HK-2 (cell line): ENCODE measurements at regions not wholly inside any gene's neighbourhood (a gene's known extent, or its start where the extent isn't known, plus 50 kb on each side); places are given as distances from the start of the nearest gene placed in this dataset.
"Not testable (repeated sequence)": the region's sequence is repeated elsewhere in the genome, so short reads cannot be mapped to it uniquely, and the experiment has no call there.

Source experiments
- DNase-seq: peaks from one replicate; pipeline ENCODE4 v3.0.0-alpha.2; 2018; ENCODE audit not compliant: unreplicated experiment

DNA sequence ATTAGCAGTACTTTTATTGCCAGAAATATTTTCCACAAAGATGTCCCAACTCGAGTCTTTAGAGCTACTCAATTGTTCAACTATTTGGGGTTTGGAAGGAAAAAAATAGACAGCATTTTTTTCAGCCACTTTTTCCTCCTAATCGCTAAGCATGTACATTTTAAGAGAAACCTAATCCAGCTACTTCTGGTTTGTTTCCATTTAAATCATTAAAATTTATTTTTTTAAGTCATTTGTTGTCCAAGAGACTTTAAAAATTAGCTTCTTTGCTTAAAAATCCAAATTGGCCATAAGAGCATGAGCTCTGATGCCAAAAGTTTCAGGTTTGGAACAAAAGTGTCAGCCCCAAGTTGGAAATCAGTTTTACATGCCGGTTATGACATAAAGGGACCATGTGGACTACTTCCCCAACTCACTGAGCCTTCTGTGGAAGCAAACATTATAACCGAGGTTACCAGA is 186.3 kb upstream of the INTU start:
- DNase-seq = no peak

DNA sequence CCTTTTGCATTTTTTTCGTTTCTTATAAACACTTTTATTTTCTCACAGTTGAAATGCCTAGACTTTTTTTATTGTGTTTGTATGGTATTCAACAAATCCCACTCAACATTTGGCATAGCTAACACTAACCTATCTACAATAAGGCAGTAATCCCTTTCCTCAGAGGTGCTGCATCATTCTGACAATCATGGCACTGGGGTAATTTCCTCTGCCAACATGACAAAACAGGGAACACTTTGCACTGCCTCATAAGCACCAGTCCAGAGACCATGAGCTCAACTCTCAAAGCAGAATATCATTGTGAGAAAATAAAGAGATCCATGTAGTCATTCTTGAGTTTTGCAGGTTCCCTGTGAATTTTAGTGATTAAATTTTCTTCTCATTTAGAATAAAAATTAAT is 183.8 kb upstream of the INTU start:
- no peak for DNase-seq

DNA sequence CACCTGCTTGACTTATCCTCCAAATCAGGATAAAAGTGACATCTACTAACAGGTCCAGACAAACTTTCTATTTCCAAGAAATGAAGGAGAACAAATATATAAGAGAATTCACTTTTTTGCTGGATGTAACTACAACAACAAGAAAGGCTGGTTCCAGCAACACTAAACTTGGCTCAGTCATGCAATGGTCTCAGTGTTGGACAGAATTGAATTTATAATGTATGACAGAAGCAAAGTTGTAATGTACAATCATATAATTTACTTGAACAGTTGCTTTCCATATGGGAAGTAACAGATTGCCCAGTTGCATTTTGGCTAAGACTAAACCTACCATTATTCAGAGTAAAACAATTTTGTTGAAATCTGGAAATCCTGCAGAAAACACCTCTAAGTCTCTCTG is 183.3 kb upstream of the INTU start:
- no peak for DNase-seq

DNA sequence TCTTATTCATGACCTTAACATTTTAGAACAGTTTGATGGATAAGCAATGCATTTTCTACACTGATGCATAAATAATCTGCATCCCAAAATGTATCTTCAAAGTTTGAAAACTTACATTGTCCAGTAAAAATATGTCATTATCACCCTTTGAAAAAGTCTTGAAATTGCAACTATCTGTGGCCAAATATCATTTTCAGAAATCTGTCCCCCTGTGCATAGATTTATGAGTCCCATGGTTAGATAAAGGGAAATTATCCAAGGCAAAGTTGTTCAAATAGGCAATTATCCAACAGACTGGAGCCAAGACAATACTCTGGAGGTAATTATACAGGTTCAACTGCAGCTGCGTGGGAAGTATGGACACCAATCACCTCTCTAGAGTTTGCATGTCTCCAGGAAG is 182.5 kb upstream of the INTU start:
- no peak for DNase-seq

DNA sequence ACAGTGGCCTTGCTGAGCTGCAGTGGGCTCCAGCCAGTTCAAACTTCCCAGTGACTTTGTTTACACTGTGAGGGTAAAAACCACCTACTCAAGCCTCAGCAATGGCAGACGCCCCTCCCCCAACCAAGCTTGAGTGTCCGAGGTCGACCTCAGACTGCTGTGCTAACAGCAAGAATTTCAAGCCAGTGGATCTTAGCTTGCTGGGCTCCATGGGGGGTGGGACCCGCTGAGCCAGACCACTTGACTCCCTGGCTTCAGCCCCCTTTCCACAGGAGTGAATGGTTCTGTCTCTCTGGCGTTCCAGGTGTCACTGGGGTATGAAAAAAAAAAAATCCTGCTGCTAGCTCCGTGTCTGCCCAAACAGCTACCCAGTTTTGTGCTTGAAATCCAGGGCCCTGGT is 168.9 kb upstream of the INTU start:
- DNase-seq = no peak

DNA sequence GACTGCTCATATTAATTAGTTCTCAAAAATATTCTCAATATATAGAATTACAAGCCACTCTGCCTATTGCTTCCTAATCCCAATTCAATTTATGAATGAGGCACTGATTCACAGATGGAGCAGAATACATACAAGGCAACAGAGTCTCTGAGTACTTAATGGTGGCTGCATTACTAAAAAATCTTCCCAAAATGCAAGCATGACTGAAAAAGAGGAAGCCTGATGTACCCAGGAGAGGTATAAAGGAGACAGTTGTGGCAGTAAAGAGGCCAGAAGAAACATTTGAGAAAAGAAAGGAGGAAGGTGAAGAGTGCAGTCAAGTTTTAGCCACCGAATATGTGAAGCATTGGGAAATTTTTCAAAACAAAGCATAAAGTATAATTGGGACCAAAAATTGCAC is 163.2 kb upstream of the INTU start:
- DNase-seq = no peak

DNA sequence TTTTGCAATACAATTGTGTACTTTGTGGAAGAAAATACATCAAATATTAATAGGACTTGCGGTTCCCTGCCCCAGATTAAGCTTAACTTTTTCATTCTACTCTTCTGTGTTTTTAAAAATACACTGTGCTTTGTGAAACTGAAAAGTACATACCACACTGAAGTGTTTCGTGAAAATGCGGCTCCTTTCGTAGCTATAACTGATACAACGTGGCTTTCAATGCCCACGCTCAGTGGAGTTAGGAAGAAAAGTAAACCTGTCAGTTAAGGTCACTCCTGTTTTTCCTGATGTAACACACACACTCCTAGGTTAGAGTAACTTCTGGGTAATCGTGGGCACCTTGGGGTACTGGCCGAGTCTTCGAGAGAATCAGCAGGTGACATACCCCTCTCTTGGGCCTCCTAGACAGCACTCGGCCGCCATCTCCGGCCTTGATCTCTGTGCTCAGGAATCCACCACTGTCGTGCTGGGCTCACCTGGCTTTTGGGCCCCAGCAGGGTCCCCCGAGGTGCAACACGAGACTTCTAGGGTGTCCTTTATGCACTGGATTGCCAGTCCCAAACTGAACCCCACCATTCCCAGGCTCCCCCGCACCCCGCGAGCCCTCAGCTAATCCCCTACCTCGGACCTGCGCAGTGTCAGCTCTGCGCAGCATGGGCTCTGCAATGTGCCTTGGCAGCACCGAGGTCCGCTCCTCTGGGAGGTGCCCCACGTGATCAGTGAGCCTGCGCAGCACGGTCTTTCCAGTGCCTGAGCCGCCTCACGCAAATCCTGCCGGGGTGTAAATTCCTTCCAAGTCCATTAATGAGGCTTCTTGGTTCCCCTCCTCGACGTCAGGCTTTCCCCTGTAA is 162.6 kb upstream of the INTU start:
- no peak for DNase-seq

DNA sequence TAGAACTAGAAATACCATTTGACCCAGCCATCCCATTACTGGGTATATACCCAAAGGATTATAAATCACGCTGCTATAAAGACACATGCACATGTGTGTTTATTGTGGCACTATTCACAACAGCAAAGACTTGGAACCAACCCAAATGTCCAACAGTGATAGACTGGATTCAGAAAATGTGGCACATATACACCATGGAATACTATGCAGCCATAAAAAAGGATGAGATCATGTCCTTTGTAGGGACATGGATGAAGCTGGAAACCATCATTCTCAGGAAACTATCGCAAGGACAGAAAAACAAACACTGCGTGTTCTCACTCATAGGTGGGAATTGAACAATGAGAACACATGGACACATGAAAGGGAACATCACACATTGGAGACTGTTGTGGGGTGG is 154.5 kb upstream of the INTU start:
- not testable (repeated sequence) for DNase-seq

DNA sequence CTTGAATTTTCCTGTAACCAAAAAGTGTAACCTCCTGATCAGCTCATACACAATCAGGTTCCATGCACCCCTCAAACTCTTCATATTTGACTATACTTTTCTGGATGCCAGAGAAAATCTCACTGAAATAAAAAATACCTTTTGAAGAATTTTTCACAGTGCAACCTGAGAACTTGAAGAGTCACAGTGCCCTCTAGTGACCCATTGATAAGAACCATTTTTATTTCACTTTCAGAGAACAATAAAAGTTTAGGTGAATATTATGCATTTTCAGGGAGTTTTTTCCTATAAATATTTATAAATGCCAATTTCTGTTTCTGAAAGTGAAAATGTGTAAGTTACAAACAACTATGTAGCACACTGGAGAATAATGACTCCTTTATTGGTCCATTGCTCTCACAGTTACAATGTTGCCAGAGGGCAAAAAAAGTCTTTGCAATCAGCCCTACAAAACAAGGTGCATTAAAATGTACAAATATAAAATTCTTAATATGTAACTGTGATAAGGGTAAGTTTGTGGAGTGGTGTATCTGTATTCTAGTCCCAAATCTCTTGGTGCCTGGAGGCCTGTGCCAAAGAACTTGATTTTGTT is 153.6 kb upstream of the INTU start:
- no peak for DNase-seq

DNA sequence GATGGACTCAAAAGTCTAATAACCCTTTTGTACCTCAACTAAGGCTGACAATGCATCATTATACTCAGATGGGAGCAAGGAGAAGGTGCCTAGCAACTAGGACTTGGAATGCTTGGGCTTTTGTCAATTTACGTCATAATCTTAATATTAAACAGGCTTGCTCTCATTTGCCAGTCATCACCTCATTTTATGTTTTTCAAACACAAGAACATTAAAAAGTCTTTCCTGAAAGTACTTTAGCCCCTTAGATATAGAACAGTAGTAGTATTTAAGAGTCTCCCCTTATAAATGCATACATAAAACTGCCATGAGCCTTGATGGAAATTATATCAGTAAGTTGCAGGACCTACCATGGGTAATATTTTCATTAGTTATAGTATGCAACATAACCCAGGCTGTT is 150.7 kb upstream of the INTU start:
- DNase-seq = no peak

DNA sequence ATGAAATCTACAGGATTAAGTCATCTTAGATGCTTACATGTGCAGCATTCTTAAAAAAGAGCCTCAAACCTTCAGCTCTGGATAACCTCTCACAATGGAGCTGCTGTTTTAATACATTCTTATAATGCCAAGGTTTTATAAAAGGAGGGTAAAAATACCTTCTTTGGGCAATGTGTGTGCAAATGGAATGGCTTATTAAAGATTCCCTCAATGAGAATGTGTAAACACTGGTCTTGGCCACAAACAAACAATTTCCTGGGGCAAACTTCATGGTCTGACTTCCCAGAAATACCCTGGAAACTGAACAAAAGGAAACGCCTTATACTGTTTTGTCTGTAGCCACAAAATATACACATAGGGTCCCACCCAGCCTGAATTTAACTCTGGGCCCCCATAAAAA is 148.6 kb upstream of the INTU start:
- no peak for DNase-seq

DNA sequence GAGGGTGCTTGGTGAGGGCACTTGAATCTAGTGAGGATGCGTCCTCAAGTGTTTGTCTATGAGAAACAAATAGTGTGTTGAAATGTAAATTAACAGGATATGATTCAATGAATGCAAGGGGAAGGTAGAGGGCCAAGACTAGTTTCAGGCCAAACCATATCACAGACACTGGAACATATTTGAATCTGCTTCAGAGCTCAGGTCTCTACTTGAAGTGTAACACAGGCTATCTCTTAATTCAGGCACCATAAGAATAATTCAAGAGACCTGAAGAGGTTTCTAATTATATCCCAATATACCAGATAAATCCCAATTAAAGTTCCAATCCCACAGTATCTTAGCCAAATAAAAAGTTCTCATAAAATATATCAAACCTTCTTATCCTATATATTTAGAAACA is 146.5 kb upstream of the INTU start:
- DNase-seq = no peak

DNA sequence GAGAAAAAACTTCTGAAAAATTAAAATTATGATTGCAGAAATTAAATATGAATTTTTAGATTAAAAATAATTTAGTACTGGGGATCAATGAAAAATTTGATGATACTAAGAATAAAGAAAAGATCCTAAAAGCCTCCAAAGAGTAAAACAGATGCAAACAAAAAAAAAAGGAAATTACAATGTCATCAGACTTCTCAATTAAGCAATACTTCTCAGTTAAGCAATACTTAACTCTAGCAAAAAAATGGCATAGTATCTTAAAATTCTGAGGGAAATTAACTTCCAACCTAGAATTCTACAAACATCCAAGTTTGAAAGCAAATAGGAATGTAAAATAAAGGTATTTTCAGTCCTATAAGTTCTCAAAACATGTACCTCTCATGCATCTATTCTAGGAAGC is 141.2 kb upstream of the INTU start:
- no peak for DNase-seq

DNA sequence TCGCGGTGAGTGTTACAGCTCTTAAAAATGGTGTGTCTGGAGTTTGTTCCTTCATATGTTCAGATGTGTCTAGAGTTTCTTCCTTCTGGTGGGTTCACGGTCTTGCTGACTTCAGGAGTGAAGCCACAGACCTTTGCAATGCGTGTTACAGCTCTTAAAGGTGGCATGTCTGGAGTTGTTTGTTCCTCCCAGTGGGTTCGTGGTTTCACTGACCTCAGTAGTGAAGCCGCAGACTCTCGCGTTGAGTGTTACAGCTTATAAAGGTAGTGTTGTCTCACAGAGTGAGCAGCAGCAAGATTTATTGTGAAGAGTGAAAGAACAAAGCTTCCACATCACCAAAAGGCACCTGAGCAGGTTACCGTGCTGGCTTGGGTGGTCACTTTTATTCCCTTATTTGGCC is 135.9 kb upstream of the INTU start:
- DNase-seq = not testable (repeated sequence)

DNA sequence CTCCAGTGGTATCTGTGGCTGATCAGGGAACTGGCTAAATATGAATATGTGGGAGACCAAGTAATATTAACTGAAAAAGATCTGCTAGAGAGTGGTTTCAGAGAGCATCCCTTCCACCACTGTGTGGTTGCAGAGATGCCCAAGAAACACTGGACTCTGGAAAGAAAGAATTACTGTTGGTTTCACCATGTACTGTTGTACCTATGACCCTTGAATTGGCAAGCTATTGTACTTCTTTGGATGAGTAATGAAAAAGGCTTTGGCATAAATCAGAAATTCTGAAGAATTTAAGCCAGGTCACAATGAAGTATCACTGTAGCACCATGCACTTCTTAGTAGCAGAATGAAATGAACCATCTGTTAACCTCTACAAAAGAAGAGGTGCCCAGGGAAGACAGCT is 134.4 kb upstream of the INTU start:
- no peak for DNase-seq

DNA sequence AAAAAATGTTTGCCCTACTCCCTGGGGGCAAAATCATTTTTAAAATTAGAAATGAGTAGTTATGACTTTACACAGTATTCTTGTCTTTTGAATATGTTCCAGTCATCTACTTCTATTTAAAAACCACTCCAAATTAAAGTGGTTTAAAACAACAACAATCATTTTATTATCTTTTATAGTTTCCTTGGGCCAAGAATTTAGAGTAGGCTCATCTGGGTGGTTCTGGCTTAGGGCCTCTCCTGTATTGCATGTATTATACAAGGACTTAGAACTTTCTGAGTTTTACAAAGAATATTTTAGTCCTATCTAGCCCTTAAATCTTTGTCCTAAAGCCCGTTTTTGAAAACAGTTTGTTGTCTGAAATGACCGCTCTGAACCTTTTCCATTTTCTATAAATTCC is 132.5 kb upstream of the INTU start:
- no peak for DNase-seq

DNA sequence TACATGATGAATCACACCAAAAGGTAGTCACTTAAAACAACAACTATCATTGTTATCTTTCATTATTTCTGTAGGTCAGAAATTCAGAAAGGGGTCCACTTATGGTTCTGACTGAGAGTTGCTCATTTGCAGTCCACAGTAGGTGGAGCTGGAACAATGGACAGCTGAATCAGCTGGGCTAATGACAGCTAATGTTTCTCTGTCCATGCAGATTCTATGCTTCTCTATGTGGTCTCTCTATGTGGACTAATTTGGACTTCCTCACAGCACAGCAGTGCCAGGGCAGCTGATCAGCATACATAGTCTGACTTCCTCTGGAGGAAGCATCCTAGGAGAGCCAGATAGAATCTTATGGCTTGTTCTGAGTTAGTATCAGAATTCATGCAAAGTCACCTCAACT is 131.7 kb upstream of the INTU start:
- no peak for DNase-seq

DNA sequence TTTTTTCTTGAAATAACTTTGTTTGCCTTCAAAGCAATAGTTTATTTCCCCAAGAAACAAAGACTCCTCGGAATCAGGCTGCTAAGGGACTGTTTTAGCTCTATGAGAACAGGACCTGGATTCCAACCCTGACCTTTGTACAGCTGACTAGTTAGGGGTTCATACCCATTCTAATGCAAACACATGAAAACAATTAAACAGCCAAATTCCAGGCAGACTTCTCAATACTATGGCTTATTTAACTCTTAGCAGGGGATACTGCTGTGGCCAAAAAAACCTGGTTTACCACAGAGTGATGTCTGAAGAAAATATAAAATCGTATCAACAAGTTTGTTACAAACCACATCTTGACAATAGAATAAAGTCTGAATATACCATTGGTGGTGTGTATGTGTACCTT is 129.6 kb upstream of the INTU start:
- no peak for DNase-seq

DNA sequence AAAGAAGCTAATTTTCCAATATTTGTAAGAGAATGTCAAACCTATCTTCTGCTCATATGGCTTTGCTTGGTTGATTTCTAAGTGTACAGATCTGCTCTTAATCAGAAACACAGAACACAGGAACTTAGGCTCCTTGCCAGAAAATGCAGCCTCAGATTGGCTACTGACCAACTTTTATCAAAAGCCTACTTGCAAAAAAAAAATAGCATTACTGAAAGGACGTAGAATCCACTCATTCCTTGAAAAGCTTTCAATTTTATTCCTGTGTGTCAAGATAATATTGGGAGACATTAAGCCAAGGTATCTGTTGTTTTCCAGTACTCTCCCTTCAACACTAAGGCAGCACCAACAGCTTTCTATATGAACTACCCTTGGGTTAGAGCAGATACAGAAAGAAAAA is 127.6 kb upstream of the INTU start:
- DNase-seq = no peak

DNA sequence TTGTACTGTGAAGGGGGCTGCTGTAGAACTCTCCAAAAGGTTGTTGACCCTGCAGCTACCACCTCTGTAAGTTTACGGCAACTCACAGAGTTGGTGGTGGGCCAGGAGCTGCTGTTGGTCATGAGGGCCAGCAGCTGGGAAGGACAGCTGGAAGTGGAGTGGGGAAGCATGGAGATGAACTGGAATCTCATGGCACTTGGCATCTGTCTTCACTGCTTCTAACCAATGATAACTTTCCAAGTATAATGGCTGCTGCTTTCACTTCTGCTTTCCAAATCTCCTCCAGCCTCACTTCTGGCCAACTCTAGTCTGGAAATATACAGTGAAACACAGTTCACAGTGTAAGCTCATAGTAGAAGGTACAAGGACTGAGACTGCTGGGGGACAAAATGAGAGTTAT is 126.5 kb upstream of the INTU start:
- DNase-seq = no peak

DNA sequence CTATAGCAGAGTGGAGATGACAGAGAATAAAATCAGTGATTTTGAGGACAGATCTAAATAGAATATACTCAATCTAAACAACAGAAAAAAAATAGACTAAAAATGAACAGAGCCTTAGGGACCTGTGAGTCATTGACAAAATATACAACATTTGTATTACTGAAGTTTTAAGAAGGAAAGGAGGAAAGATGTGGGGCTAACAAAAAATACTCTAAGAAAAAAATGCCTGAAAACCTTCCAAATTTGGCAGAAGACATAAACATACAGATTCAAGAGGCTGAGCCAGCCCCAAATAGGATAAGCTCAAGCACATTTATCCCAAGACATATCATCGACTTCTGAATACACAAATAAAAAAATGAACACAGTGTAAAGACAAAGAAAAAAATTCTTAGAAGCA is 123.6 kb upstream of the INTU start:
- DNase-seq = no peak

DNA sequence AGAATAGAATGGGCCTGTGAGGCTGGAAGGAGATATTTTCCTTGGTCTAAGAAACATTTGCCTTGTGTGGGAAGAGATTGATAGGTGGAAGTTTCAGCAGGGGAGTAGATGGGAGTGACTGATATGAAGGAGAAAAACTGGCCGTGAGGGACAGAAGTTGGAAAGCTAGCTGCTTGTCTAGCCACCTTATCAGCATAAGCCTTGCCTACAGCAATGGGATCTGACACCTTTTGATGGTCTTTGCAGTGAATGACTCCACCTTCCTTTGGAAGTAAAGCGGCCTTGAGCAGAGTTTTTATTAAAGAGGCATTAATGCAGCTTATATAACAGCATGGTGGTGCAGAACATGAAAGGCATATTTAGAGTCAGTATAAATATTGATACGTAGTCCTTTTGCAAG is 120.1 kb upstream of the INTU start:
- not testable (repeated sequence) for DNase-seq

DNA sequence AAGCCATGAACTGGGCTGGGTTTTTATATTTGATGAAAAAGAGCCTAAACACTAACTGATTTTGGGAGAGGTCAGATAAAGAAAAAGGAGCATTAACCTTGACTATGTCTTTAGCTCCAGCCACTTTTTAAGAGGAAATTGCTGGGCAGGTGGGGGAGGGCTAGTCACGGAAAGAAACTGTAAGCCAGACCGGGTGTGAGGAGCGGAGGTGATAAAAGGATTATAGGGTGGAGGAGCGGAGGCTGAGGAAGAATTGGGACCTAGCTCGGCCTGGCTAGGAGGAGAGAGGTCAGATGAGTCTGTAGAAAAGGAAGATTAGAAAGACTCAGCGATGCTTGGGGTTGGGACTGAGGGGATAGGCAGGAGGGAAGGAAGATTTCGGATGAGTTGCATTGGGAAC is 117.5 kb upstream of the INTU start:
- DNase-seq = not testable (repeated sequence)

DNA sequence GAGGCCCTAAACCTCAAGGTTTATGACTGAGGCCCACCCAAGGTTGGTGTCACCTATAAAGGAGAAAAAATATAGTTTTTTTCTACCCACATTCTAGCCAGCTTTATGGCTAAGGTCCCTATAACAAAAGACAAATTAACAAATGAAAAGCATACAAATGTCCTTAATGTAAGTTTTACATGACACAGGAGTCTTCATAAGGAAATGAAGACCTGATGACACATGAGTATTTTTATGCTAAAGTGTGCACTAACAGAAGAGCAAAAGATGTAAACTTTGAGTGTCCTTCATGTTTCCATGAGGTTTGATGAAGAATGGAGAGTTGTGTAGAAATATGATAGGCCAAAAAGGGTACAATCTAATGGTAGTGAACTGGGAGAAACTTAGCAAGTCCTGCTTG is 114.7 kb upstream of the INTU start:
- DNase-seq = no peak
